Fibroblast of lung (primary cell): ENCODE measurements at regions not wholly inside any gene's neighbourhood (a gene's known extent, or its start where the extent isn't known, plus 50 kb on each side); places are given as distances from the start of the nearest gene placed in this dataset.

Experiments used
- CTCF ChIP-seq, 2 donors: IDR thresholded peaks in 1 of 2; conservative IDR thresholded peaks in 1 of 2; 1 replicate in 1 of 2; 2 replicates in 1 of 2; pipeline ENCODE4 v1.5.1; 2011 to 2012; ENCODE audit warnings: low read length in 2 of 2, control low read depth in 1 of 2, inconsistent platforms in 1 of 2, low read depth in 1 of 2, mild to moderate bottlenecking in 1 of 2
- EZH2 ChIP-seq: IDR thresholded peaks from 2 replicates; pipeline ENCODE4 v1.5.1; 2012; ENCODE audit warnings: low read length, control low read depth, mild to moderate bottlenecking; ENCODE audit errors: missing control alignments

GRCh38 chr11:79963856-79964645 is 523.2 kb upstream of the TENM4 start:
- TF ChIP-seq CTCF (conservative IDR thresholded peaks at IDR 0.05 in 1 of 2, IDR thresholded peaks at IDR 0.05 in 1 of 2; ENCODE audit: low read depth in 1 of 2, low read length in 2 of 2) (no peak), EZH2 (no peak)
